ENCODE measurements at regions not wholly inside any gene's neighbourhood (a gene's known extent, or its start where the extent isn't known, plus 50 kb on each side); places are given as distances from the start of the nearest gene placed in this dataset.

- no peak for TF ChIP-seq CTCF (conservative IDR thresholded peaks at IDR 0.05; ENCODE audit: low read depth, low read length)
- no peak for TF ChIP-seq RFX5 (IDR thresholded peaks at IDR 0.05; ENCODE audit: low read depth, low read length)
- TF ChIP-seq BHLHE40 (IDR thresholded peaks at IDR 0.05; ENCODE audit: low read depth, low read length): no peak
- TF ChIP-seq POLR2A (IDR thresholded peaks at IDR 0.05; ENCODE audit: low read depth, low read length): no peak
These were observed 1247.5 kb upstream of the C9orf72 start for GRCh38 chr9:28820741-28821140.
